SK-N-SH (cell line): ENCODE measurements at regions not wholly inside any gene's neighbourhood (a gene's known extent, or its start where the extent isn't known, plus 50 kb on each side); places are given as distances from the start of the nearest gene placed in this dataset.

Experiments
- CTCF ChIA-PET: fragments of 300-600, 350-600 bp; formaldehyde crosslinking; extraction: SDS; loops from one replicate; lab custom pipeline; 2021; lab: Yijun Ruan, JAX
- POLR2A ChIA-PET: fragments of 350-600 bp; sonication (Branson Sonifier 250); formaldehyde crosslinking; extraction: SDS; loops from one replicate; lab custom pipeline; 2020; ENCODE audit warnings: antibody characterized with exemption, inconsistent platforms; lab: Yijun Ruan, JAX
- DNase-seq: peaks from one replicate; pipeline ENCODE4 v3.0.0; 2012
- H2AFZ ChIP-seq: fragments of 200-600 bp; sonication (generic); 2 replicates; pipeline ENCODE4 v1.8.1; 2016; ENCODE audit warnings: antibody characterized with exemption, mild to moderate bottlenecking, low read depth
- H3F3A ChIP-seq: fragments of 200-600 bp; sonication (generic); replicated peaks from 2 replicates; pipeline ENCODE3; 2016; ENCODE audit warnings: antibody characterized with exemption, mild to moderate bottlenecking; ENCODE audit not compliant: insufficient read depth
- H3K27ac ChIP-seq, 2 experiments: fragments of 200-500 bp in 1 of 2; fragments of 200-600 bp in 1 of 2; sonication (Bioruptor generic) in 1 of 2; sonication (generic), shearing (Covaris generic) in 1 of 2; 2 replicates each; pipeline versions ENCODE4 v1.5.1 to v1.6.1; 2014 to 2016; ENCODE audit warnings: low read depth in 2 of 2, inconsistent platforms in 1 of 2, low read length in 1 of 2, mild to moderate bottlenecking in 1 of 2, mixed read lengths in 1 of 2
- H3K27me3 ChIP-seq: fragments of 200-600 bp; sonication (generic), shearing (Covaris generic); 2 replicates; pipeline ENCODE4 v1.6.1; 2016; ENCODE audit warnings: mixed run types; ENCODE audit not compliant: insufficient read depth
- H3K36me3 ChIP-seq, 2 experiments: fragments of 200-500 bp in 1 of 2; fragments of 200-600 bp in 1 of 2; sonication (Bioruptor generic) in 1 of 2; sonication (generic) in 1 of 2; replicated peaks in 1 of 2; 2 replicates each; pipeline versions ENCODE3 to v1.5.1; 2014 to 2016; ENCODE audit warnings: low read length in 1 of 2, mild to moderate bottlenecking in 1 of 2; ENCODE audit not compliant: insufficient read depth in 2 of 2, control insufficient read depth in 1 of 2
- H3K4me1 ChIP-seq, 2 experiments: fragments of 200-500 bp in 1 of 2; fragments of 200-600 bp in 1 of 2; sonication (Bioruptor generic) in 1 of 2; sonication (generic), shearing (Covaris generic) in 1 of 2; 2 replicates each; pipeline versions ENCODE4 v1.5.1 to v1.6.1; 2014 to 2016; ENCODE audit warnings: low read depth in 1 of 2, low read length in 1 of 2, mixed run types in 1 of 2; ENCODE audit not compliant: insufficient read depth in 2 of 2, control insufficient read depth in 1 of 2
- H3K4me2 ChIP-seq: fragments of 200-600 bp; sonication (generic), shearing (Covaris generic); 2 replicates; pipeline ENCODE4 v1.6.1; 2017; ENCODE audit warnings: mixed run types
- H3K4me3 ChIP-seq, 2 experiments: fragments of 200-500 bp in 1 of 2; fragments of 200-600 bp in 1 of 2; sonication (Bioruptor generic) in 1 of 2; sonication (generic), shearing (Covaris generic) in 1 of 2; 2 replicates each; pipeline versions ENCODE4 v1.5.1 to v1.8.1; 2014 to 2016; ENCODE audit warnings: low read depth in 2 of 2, inconsistent platforms in 1 of 2, low read length in 1 of 2, mild to moderate bottlenecking in 1 of 2, mixed read lengths in 1 of 2, moderate library complexity in 1 of 2
- H3K79me2 ChIP-seq: fragments of 200-600 bp; sonication (generic); 2 replicates; pipeline ENCODE4 v1.8.1; 2017; ENCODE audit warnings: mild to moderate bottlenecking; ENCODE audit not compliant: insufficient read depth
- H3K9ac ChIP-seq: fragments of 200-600 bp; sonication (generic); 2 replicates; pipeline ENCODE4 v1.6.1; 2017; ENCODE audit warnings: mixed run types
- H3K9me2 ChIP-seq: fragments of 200-600 bp; sonication (generic); 2 replicates; pipeline ENCODE4 v1.6.1; 2017; ENCODE audit warnings: mixed run types
- H3K9me3 ChIP-seq: fragments of 200-600 bp; sonication (generic); 2 replicates; pipeline ENCODE4 v1.6.1; 2017; ENCODE audit warnings: mixed run types, mild to moderate bottlenecking, moderate library complexity
- H4K20me1 ChIP-seq: fragments of 200-600 bp; sonication (generic); 2 replicates; pipeline ENCODE4 v1.6.1; 2017; ENCODE audit warnings: mild to moderate bottlenecking, mixed run types; ENCODE audit not compliant: insufficient read depth
- EZH2phosphoT487 ChIP-seq: fragments of 200-600 bp; sonication (generic); IDR thresholded peaks from 2 replicates; pipeline ENCODE4 v1.6.1; 2017; ENCODE audit warnings: low read depth, mixed run types, mild to moderate bottlenecking, antibody characterized with exemption, moderate library complexity, borderline replicate concordance
- FOXJ3 ChIP-seq: sonication (generic); formaldehyde crosslinking; IDR thresholded peaks from 2 replicates; pipeline ENCODE4 v1.5.1; 2020; ENCODE audit warnings: mild to moderate bottlenecking, missing genetic modification reagents
- GATA2 ChIP-seq: sonication (generic); formaldehyde crosslinking; IDR thresholded peaks from 2 replicates; pipeline ENCODE4 v1.5.0; 2020; ENCODE audit warnings: mild to moderate bottlenecking, missing genetic modification reagents
- IRF3 ChIP-seq: fragments of 150-350 bp; IDR thresholded peaks from 2 replicates; pipeline ENCODE4 v1.6.1; 2016; ENCODE audit warnings: mild to moderate bottlenecking, low read depth, low read length
- JUND ChIP-seq: IDR thresholded peaks from 2 replicates; pipeline ENCODE4 v1.4.0; 2012
- MAX ChIP-seq: IDR thresholded peaks from 2 replicates; pipeline ENCODE4 v1.4.0; 2012; ENCODE audit warnings: low read depth
- NRF1 ChIP-seq: IDR thresholded peaks from 2 replicates; pipeline ENCODE4 v1.6.1; 2012; ENCODE audit warnings: low read depth, mild to moderate bottlenecking, low read length
- RCOR1 ChIP-seq: fragments of 150-350 bp; IDR thresholded peaks from 2 replicates; pipeline ENCODE4 v1.6.1; 2017; ENCODE audit warnings: antibody characterized with exemption, low read length
- RXRA ChIP-seq: IDR thresholded peaks from 2 replicates; pipeline ENCODE4 v1.4.0; 2012; ENCODE audit warnings: low read depth, mild to moderate bottlenecking, borderline replicate concordance
- TCF12 ChIP-seq: IDR thresholded peaks from 2 replicates; pipeline ENCODE4 v1.4.0; 2012
- USF1 ChIP-seq: IDR thresholded peaks from 2 replicates; pipeline ENCODE4 v1.4.0; 2012; ENCODE audit warnings: low read depth, borderline replicate concordance
- USF2 ChIP-seq: fragments of 150-350 bp; IDR thresholded peaks from 2 replicates; pipeline ENCODE4 v1.6.1; 2017; ENCODE audit warnings: antibody characterized with exemption, low read length, low read depth, borderline replicate concordance
- ZBTB33 ChIP-seq: IDR thresholded peaks from 2 replicates; pipeline ENCODE4 v1.4.0; 2012; ENCODE audit warnings: low read depth, borderline replicate concordance
- WGBS: methylation state at CpG from one replicate; pipeline ENCODE4 v1.1.6; 2017; ENCODE audit warnings: low lambda C conversion rate; 5-methylcytosine and 5-hydroxymethylcytosine counted together

- H3K4me2 ChIP-seq, result no peak overlapping the region
- ChIA-PET POLR2A (no interaction called here), CTCF (interaction anchor here (0.6 kb wide), 1 partner anchor 84 kb away, joined by 4 read pairs; no protein-coding TSS in a partner anchor)
- no peaks in the 10 kb centered on the region for H3F3A ChIP-seq
- TF ChIP-seq RCOR1 (no peak), MAX (no peak), RXRA (no peak), EZH2phosphoT487 (no peak), NRF1 (no peak), ZBTB33 (no peak), TCF12 (no peak), USF2 (no peak)
- H3K27ac ChIP-seq, result no peak overlapping the region
- H4K20me1 ChIP-seq, result no peaks in the 10 kb centered on the region
- no peaks in the 10 kb centered on the region for H3K36me3 ChIP-seq
- WGBS, result 53% methylated on average over 6 of the region's 6 CpGs
- no peak overlapping the region for H2AFZ ChIP-seq
- H3K9me2 ChIP-seq, result no peaks in the 10 kb centered on the region
- no peaks in the 10 kb centered on the region for H3K79me2 ChIP-seq
- H3K4me3 ChIP-seq, result no peak overlapping the region
- no peaks in the 10 kb centered on the region for H3K9me3 ChIP-seq
- no peaks in the 10 kb centered on the region for H3K4me1 ChIP-seq
- DNase-seq, result no peak
- no peak overlapping the region for H3K9ac ChIP-seq
- no peaks in the 10 kb centered on the region; the same call in 1 of the 2 replicates for H3K27me3 ChIP-seq
These were observed 53.5 kb upstream of the EPB41L4A start for GRCh38 chr5:112472614-112473013.

- Histone ChIP-seq H3K27me3 (no peaks in the 10 kb centered on the region; the same call in 1 of the 2 replicates), H3K9me3 (no peaks in the 10 kb centered on the region), H3K36me3 (no peaks in the 10 kb centered on the region), H3K79me2 (no peaks in the 10 kb centered on the region), H3K27ac (no peak overlapping the region), H3K4me2 (no peak overlapping the region), H3K9me2 (no peaks in the 10 kb centered on the region), H4K20me1 (no peaks in the 10 kb centered on the region), H3K9ac (no peak overlapping the region), H2AFZ (no peak overlapping the region), H3K4me3 (no peak overlapping the region), H3F3A (no peaks in the 10 kb centered on the region), H3K4me1 (no peaks in the 10 kb centered on the region)
- DNase-seq, result no peak
- CTCF ChIA-PET, result interaction anchor here (0.6 to 1.1 kb wide), 2 partner anchors 19 to 457 kb away, joined by 3 read pairs; no protein-coding TSS in a partner anchor
- POLR2A ChIA-PET, result no interaction called here
- TF ChIP-seq GATA2 (CRISPR knock-in tag) (no peak), RXRA (no peak), JUND (no peak), USF1 (no peak), FOXJ3 (CRISPR knock-in tag) (no peak), IRF3 (no peak)
- 33% methylated on average over 5 of the region's 5 CpGs for WGBS
These were observed 54.9 kb upstream of the EPB41L4A start for GRCh38 chr5:112473989-112474388.
